ENCODE measurements at regions not wholly inside any gene's neighbourhood (a gene's known extent, or its start where the extent isn't known, plus 50 kb on each side); places are given as distances from the start of the nearest gene placed in this dataset.
"Not testable (repeated sequence)": the region's sequence is repeated elsewhere in the genome, so short reads cannot be mapped to it uniquely, and the experiment has no call there.

GRCh38 chr2:8380026-8380425, 301.8 kb upstream of the ID2 start:
- H3K27me3 ChIP-seq: no peaks in the 10 kb centered on the region
- no peak overlapping the region for H3K4me3 ChIP-seq
- intact Hi-C loops (cut with DNase I): no loop called here
- peak overlapping the region in 2 of 4 donors; percentile 28 to 38 for H3K27ac ChIP-seq (replicated peaks in 1 of 4)
- H3K4me1 ChIP-seq: peaks cover 0 to 7% (median 2%) of the 10 kb centered on the region in 4 donors
- no peaks in the 10 kb centered on the region for H3K36me3 ChIP-seq
- TF ChIP-seq EP300 (IDR thresholded peaks at IDR 0.05) (no peak), CTCF (IDR thresholded peaks at IDR 0.05) (no peak), POLR2A (IDR thresholded peaks at IDR 0.05; ENCODE audit: low read depth) (no peak), POLR2AphosphoS5 (IDR thresholded peaks at IDR 0.05) (peak; percentile 23 to 43)
- no peaks in the 10 kb centered on the region for H3K9me3 ChIP-seq
- DNase-seq (ENCODE audit: extremely low spot score): no peak
- whole genome bisulfite sequencing: 73% methylated on average over 6 of the region's 6 CpGs

- WGBS: 93% methylated on average over 3 of the region's 3 CpGs
- Histone ChIP-seq H3K9me3 (no peaks in the 10 kb centered on the region), H3K27ac (replicated peaks in 1 of 4) (peak overlapping the region in 1 of 4 donors; percentile 38), H3K27me3 (no peaks in the 10 kb centered on the region), H3K36me3 (no peaks in the 10 kb centered on the region), H3K4me3 (no peak overlapping the region), H3K4me1 (peaks cover 0 to 7% (median 2%) of the 10 kb centered on the region in 4 donors)
- DNase-seq (ENCODE audit: extremely low spot score): no peak
- TF ChIP-seq EP300 (IDR thresholded peaks at IDR 0.05): no peak
- intact Hi-C loops (cut with DNase I): no loop called here
Measured at GRCh38 chr2:8380566-8380965, 301.3 kb upstream of the ID2 start.

- intact Hi-C loops (cut with DNase I): no loop called here
- no peak for TF ChIP-seq POLR2AphosphoS5 (IDR thresholded peaks at IDR 0.05)
- TF ChIP-seq CTCF (IDR thresholded peaks at IDR 0.05): no peak
- TF ChIP-seq POLR2A (IDR thresholded peaks at IDR 0.05; ENCODE audit: low read depth): no peak
- no peak for TF ChIP-seq EP300 (IDR thresholded peaks at IDR 0.05)
- Histone ChIP-seq H3K27ac (replicated peaks in 1 of 4) (no peak overlapping the region), H3K4me1 (peaks cover 0 to 7% (median 2%) of the 10 kb centered on the region in 4 donors), H3K4me3 (no peak overlapping the region), H3K27me3 (no peaks in the 10 kb centered on the region), H3K36me3 (no peaks in the 10 kb centered on the region), H3K9me3 (no peaks in the 10 kb centered on the region)
- WGBS: 87% methylated on average over 4 of the region's 4 CpGs
- DNase-seq (ENCODE audit: extremely low spot score): peak; percentile 80
Measured at GRCh38 chr2:8382485-8382884, 299.4 kb upstream of the ID2 start.

DNA sequence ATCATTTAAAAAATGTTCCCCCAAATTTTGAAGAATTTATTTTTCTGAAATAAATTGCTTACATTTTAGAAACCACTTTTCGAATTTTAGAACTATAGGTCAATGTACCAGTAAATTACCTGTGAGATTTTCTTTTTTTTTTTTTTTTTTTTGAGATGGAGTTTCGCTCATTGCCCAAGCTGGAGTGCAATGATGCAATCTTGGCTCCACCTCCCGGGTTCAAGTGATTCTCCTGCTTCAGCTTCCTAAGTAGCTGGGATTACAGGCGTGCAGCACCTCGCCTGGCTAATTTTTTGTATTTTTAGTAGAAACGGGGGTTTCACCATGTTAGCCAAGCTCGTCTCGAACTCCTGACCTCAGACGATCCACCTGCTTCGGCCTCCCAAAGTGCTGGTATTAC, 295.1 kb upstream of the ID2 start:
- H3K4me1 ChIP-seq; H3K9me3 ChIP-seq; H3K27ac ChIP-seq (replicated peaks in 1 of 4); H3K4me3 ChIP-seq; intact Hi-C loops (cut with DNase I); H3K27me3 ChIP-seq; DNase-seq (ENCODE audit: extremely low spot score); H3K36me3 ChIP-seq: not testable (repeated sequence)
- 88% methylated on average over 10 of the region's 10 CpGs for WGBS

DNA sequence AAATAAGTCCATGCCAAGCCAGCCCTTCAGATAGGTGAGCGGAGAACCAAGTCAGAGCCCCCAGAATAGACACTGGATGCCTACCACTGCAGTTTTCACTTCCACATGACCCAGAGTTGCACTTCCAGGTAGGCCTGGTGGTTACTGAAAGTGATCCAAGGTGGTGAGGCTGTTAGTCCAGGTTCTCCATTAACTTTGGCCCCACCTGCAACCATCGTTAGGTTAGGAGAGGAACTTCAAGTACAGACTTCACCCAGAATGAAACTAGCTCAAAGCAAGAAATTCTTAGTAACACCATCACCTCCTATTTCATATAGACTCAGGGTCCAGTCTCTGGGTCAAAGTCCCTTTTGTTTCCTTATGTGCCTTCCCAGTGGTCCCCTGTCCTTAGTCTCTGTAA, 293.1 kb upstream of the ID2 start:
- Histone ChIP-seq H3K36me3 (no peaks in the 10 kb centered on the region), H3K4me1 (no peaks in the 10 kb centered on the region), H3K27me3 (no peaks in the 10 kb centered on the region), H3K27ac (replicated peaks in 1 of 4) (no peak overlapping the region), H3K9me3 (no peaks in the 10 kb centered on the region), H3K4me3 (no peak overlapping the region)
- DNase-seq (ENCODE audit: extremely low spot score): peak; percentile 37
- WGBS: 96% methylated on average over 2 of the region's 2 CpGs
- TF ChIP-seq CTCF (IDR thresholded peaks at IDR 0.05) (no peak), EP300 (IDR thresholded peaks at IDR 0.05) (no peak), POLR2AphosphoS5 (IDR thresholded peaks at IDR 0.05) (no peak)
- intact Hi-C loops (cut with DNase I): no loop called here

GRCh38 chr2:8389431-8390108, 292.3 kb upstream of the ID2 start:
- Histone ChIP-seq H3K9me3 (no peaks in the 10 kb centered on the region), H3K27ac (replicated peaks in 1 of 4) (no peak overlapping the region), H3K36me3 (no peaks in the 10 kb centered on the region), H3K4me3 (no peak overlapping the region), H3K27me3 (no peaks in the 10 kb centered on the region), H3K4me1 (no peaks in the 10 kb centered on the region)
- intact Hi-C loops (cut with DNase I): no loop called here
- TF ChIP-seq EP300 (IDR thresholded peaks at IDR 0.05) (no peak), CTCF (IDR thresholded peaks at IDR 0.05) (no peak), POLR2A (IDR thresholded peaks at IDR 0.05; ENCODE audit: low read depth) (no peak), POLR2AphosphoS5 (IDR thresholded peaks at IDR 0.05) (no peak)
- 44% methylated on average over 4 of the region's 4 CpGs for WGBS
- peak; percentile 26 for DNase-seq (ENCODE audit: extremely low spot score)

Measured in esophagus muscularis mucosa (tissue), 4 donors.